H1 (cell line): ENCODE measurements at regions not wholly inside any gene's neighbourhood (a gene's known extent, or its start where the extent isn't known, plus 50 kb on each side); places are given as distances from the start of the nearest gene placed in this dataset.
A peak's percentile ranks its signal among the peaks of the same experiment; 100 is the strongest.

ENCODE experiments used
- CTCF ChIA-PET: fragments of 300-600 bp; sonication (Branson Sonifier 250); formaldehyde crosslinking; loops from one replicate; lab custom pipeline; 2021; ENCODE audit not compliant: partially characterized antibody; lab: Charles Lee
- POLR2A ChIA-PET: fragments of 300-600 bp; sonication (Branson Sonifier 250); formaldehyde crosslinking; loops from one replicate; lab custom pipeline; 2021; ENCODE audit warnings: inconsistent platforms; ENCODE audit not compliant: partially characterized antibody; lab: Charles Lee
- DNase-seq, 2 experiments: peaks; one replicate each; pipeline versions ENCODE4 v3.0.0 to v3.0.0-alpha.2; 2010 to 2022; ENCODE audit warnings: low spot score in 2 of 2, low read depth in 1 of 2, mixed read lengths in 1 of 2
- FAIRE-seq: peaks from 2 replicates; lab custom pipeline; 2011; peaks lifted over from hg19 to GRCh38; lab: Jason Lieb, UNC
- H2AFZ ChIP-seq: 2 replicates; pipeline ENCODE4 v1.8.1; 2012; ENCODE audit warnings: low read length, inconsistent platforms
- H2AK5ac ChIP-seq: 2 replicates; pipeline ENCODE4 v1.6.1; 2013; ENCODE audit warnings: low read depth, low read length
- H2BK120ac ChIP-seq: replicated peaks from 2 replicates; pipeline ENCODE3; 2013; ENCODE audit warnings: low read depth, low read length, inconsistent platforms
- H2BK12ac ChIP-seq: 2 replicates; pipeline ENCODE4 v1.6.1; 2013; ENCODE audit warnings: low read depth, low read length
- H2BK15ac ChIP-seq: 2 replicates; pipeline ENCODE4 v1.6.1; 2013; ENCODE audit warnings: low read length
- H2BK20ac ChIP-seq: 2 replicates; pipeline ENCODE4 v1.6.1; 2013; ENCODE audit warnings: low read length
- H2BK5ac ChIP-seq: 2 replicates; pipeline ENCODE4 v1.6.1; 2013; ENCODE audit warnings: low read depth, low read length
- H3K14ac ChIP-seq: 2 replicates; pipeline ENCODE4 v1.6.1; 2013; ENCODE audit warnings: inconsistent platforms; ENCODE audit not compliant: insufficient read length
- H3K18ac ChIP-seq: 2 replicates; pipeline ENCODE4 v1.6.1; 2013; ENCODE audit warnings: low read length; ENCODE audit errors: extremely low read depth
- H3K23ac ChIP-seq: 2 replicates; pipeline ENCODE4 v1.6.1; 2013; ENCODE audit warnings: inconsistent platforms; ENCODE audit not compliant: insufficient read length
- H3K23me2 ChIP-seq: 2 replicates; pipeline ENCODE4 v1.6.1; 2013; ENCODE audit warnings: low read depth, low read length
- H3K27ac ChIP-seq: 2 replicates; pipeline ENCODE4 v1.6.1; 2011; ENCODE audit warnings: low read depth, low read length, inconsistent platforms
- H3K27me3 ChIP-seq, 4 experiments: replicated peaks in 1 of 4; 1 replicate in 1 of 4; 2 replicates in 3 of 4; pipeline versions ENCODE4 v1.6.1 to v1.8.1; 2011 to 2013; ENCODE audit warnings: low read length in 3 of 4, mild to moderate bottlenecking in 3 of 4, inconsistent platforms in 2 of 4, mixed read lengths in 2 of 4, moderate library complexity in 1 of 4; ENCODE audit not compliant: control insufficient read depth in 3 of 4, insufficient read depth in 3 of 4; ENCODE audit errors: extremely low read depth in 1 of 4
- H3K36me3 ChIP-seq, 4 experiments: 2 replicates each; pipeline versions ENCODE4 v1.6.1 to v1.8.1; 2011 to 2013; ENCODE audit warnings: mild to moderate bottlenecking in 4 of 4, low read length in 3 of 4, moderate library complexity in 2 of 4, control low read depth in 1 of 4, inconsistent platforms in 1 of 4; ENCODE audit not compliant: insufficient read depth in 4 of 4, control insufficient read depth in 2 of 4
- H3K4ac ChIP-seq: replicated peaks from 2 replicates; pipeline ENCODE3; 2013; ENCODE audit warnings: low read length, low read depth, mixed read lengths, inconsistent platforms; ENCODE audit not compliant: insufficient read length
- H3K4me1 ChIP-seq, 4 experiments: replicated peaks in 1 of 4; 1 replicate in 1 of 4; 2 replicates in 3 of 4; pipeline versions ENCODE4 v1.6.1 to v1.8.1; 2011 to 2013; ENCODE audit warnings: low read length in 3 of 4, inconsistent platforms in 2 of 4, mixed read lengths in 1 of 4; ENCODE audit not compliant: insufficient read depth in 4 of 4, control insufficient read depth in 3 of 4
- H3K4me2 ChIP-seq, 2 experiments: 2 replicates each; pipeline versions ENCODE4 v1.6.1 to v1.8.1; 2011 to 2013; ENCODE audit warnings: low read depth in 2 of 2, low read length in 2 of 2, control low read depth in 1 of 2, inconsistent platforms in 1 of 2, mild to moderate bottlenecking in 1 of 2; ENCODE audit not compliant: insufficient read depth in 1 of 2
- H3K4me3 ChIP-seq, 4 experiments: fragments of 200-600, 300-600 bp in 1 of 4; sonication (generic), shearing (Covaris generic), sonication (Bioruptor Twin) in 1 of 4; 2 replicates each; pipeline versions ENCODE4 v1.5.1 to v1.8.1; 2011 to 2016; ENCODE audit warnings: low read length in 4 of 4, low read depth in 3 of 4, control low read depth in 2 of 4, inconsistent platforms in 2 of 4, mild to moderate bottlenecking in 2 of 4, mixed read lengths in 1 of 4, moderate library complexity in 1 of 4; ENCODE audit not compliant: insufficient read depth in 2 of 4; ENCODE audit errors: extremely low read depth in 1 of 4
- H3K56ac ChIP-seq: replicated peaks from 2 replicates; pipeline ENCODE3; 2013; ENCODE audit warnings: low read depth, mild to moderate bottlenecking, mixed read lengths, low read length, inconsistent platforms; ENCODE audit not compliant: insufficient read length
- H3K79me1 ChIP-seq: 2 replicates; pipeline ENCODE4 v1.6.1; 2013; ENCODE audit warnings: low read depth, low read length, control low read depth
- H3K79me2 ChIP-seq, 2 experiments: 2 replicates each; pipeline versions ENCODE4 v1.6.1 to v1.8.1; 2012 to 2013; ENCODE audit warnings: low read length in 2 of 2, mild to moderate bottlenecking in 2 of 2, inconsistent platforms in 1 of 2; ENCODE audit not compliant: insufficient read depth in 2 of 2, control insufficient read depth in 1 of 2
- H3K9ac ChIP-seq, 4 experiments: replicated peaks in 1 of 4; 1 replicate in 1 of 4; 2 replicates in 3 of 4; pipeline versions ENCODE4 v1.6.1 to v1.8.1; 2011 to 2013; ENCODE audit warnings: low read depth in 3 of 4, low read length in 3 of 4, control low read depth in 2 of 4, mild to moderate bottlenecking in 2 of 4, moderate library complexity in 2 of 4, inconsistent platforms in 1 of 4; ENCODE audit errors: extremely low read depth in 1 of 4
- H3K9me3 ChIP-seq, 2 experiments: 2 replicates each; pipeline versions ENCODE4 v1.6.1 to v1.8.1; 2012 to 2013; ENCODE audit warnings: mild to moderate bottlenecking in 2 of 2, moderate library complexity in 2 of 2, control low read depth in 1 of 2, inconsistent platforms in 1 of 2, low read depth in 1 of 2, low read length in 1 of 2, mixed read lengths in 1 of 2; ENCODE audit not compliant: insufficient read depth in 2 of 2
- H4K20me1 ChIP-seq, 2 experiments: replicated peaks in 1 of 2; 2 replicates each; pipeline versions ENCODE3 to v1.8.1; 2011 to 2013; ENCODE audit warnings: inconsistent platforms in 2 of 2, low read length in 2 of 2, mild to moderate bottlenecking in 1 of 2; ENCODE audit not compliant: insufficient read depth in 2 of 2, control insufficient read depth in 1 of 2
- H4K5ac ChIP-seq: 2 replicates; pipeline ENCODE4 v1.6.1; 2013; ENCODE audit warnings: low read length, low read depth, mixed read lengths, inconsistent platforms; ENCODE audit not compliant: insufficient read length
- H4K8ac ChIP-seq: 2 replicates; pipeline ENCODE4 v1.8.0; 2013; ENCODE audit warnings: mild to moderate bottlenecking, moderate library complexity, low read length, inconsistent platforms; ENCODE audit not compliant: insufficient read depth; ENCODE audit errors: extremely low read depth
- H4K91ac ChIP-seq: replicated peaks from 2 replicates; pipeline ENCODE3; 2013; ENCODE audit warnings: low read length, mixed read lengths, inconsistent platforms; ENCODE audit not compliant: insufficient read length
- CTBP2 ChIP-seq: IDR thresholded peaks from 2 replicates; pipeline ENCODE4 v1.7.0; 2011; ENCODE audit warnings: borderline replicate concordance, mild to moderate bottlenecking, moderate library complexity, mixed read lengths, low read length; ENCODE audit not compliant: insufficient read depth, insufficient read length
- CTCF ChIP-seq, 3 experiments: IDR thresholded peaks; 1 replicate in 2 of 3; 2 replicates in 1 of 3; pipeline versions ENCODE4 v1.5.1 to v1.6.1; 2011; ENCODE audit warnings: low read length in 3 of 3, mild to moderate bottlenecking in 3 of 3, inconsistent platforms in 2 of 3, low read depth in 1 of 3, moderate library complexity in 1 of 3; ENCODE audit not compliant: insufficient read depth in 1 of 3; ENCODE audit errors: control extremely low read depth in 1 of 3
- RAD21 ChIP-seq, 2 experiments: IDR thresholded peaks in 1 of 2; conservative IDR thresholded peaks in 1 of 2; 2 replicates each; pipeline ENCODE4 v1.6.1; 2011; ENCODE audit warnings: low read depth in 2 of 2, low read length in 2 of 2, improper control_type of control experiment in 1 of 2, inconsistent platforms in 1 of 2, mild to moderate bottlenecking in 1 of 2, moderate library complexity in 1 of 2
- WGBS, 2 experiments: shearing (Covaris generic) in 1 of 2; methylation state at CpG; one replicate each; pipeline versions ENCODE4 v1.1.6 to v1.1.7; 2013 to 2015; ENCODE audit warnings: low lambda C conversion rate in 2 of 2, mixed read lengths in 2 of 2, inconsistent platforms in 1 of 2, low coverage in 1 of 2, missing lambda C conversion rate in 1 of 2; ENCODE audit not compliant: insufficient replicate concordance in 2 of 2, insufficient coverage in 1 of 2, insufficient read length in 1 of 2; ENCODE audit errors: extremely low coverage in 1 of 2, missing lambda C conversion rate in 1 of 2; 5-methylcytosine and 5-hydroxymethylcytosine counted together

DNA sequence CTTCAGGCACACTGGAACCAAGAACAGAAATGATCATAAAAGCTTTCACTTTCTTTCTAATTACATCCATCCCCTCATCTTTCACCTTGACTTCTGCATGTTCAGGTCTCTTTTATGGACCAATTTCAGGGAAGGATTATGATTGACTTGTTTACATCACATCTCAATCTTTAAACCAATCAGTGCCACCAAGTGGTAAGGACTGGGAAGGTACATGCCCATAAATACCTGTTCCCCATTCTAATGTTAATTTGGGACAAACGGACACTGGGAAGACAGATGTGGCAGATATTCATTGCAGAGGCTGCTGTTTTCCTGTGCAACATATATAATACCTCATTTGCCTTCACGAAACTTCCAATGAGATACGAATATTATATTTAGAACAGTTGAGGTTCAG, 978.1 kb downstream of the GALC start:
- Histone ChIP-seq H2BK15ac (no peak overlapping the region), H3K23me2 (no peaks in the 10 kb centered on the region), H2BK5ac (no peak overlapping the region), H3K23ac (no peak overlapping the region), H3K14ac (no peak overlapping the region), H3K27ac (no peak overlapping the region), H3K9me3 (no peaks in the 10 kb centered on the region), H2BK120ac (no peak overlapping the region), H4K8ac (no peak overlapping the region), H3K4me3 (no peak overlapping the region), H2BK12ac (no peak overlapping the region), H4K91ac (no peak overlapping the region), H2AFZ (no peak overlapping the region), H3K36me3 (no peaks in the 10 kb centered on the region), H3K79me2 (no peaks in the 10 kb centered on the region), H3K4me2 (no peak overlapping the region), H2BK20ac (no peak overlapping the region), H3K9ac (no peak overlapping the region), H4K5ac (no peak overlapping the region), H2AK5ac (no peak overlapping the region), H3K27me3 (0 out of 7 replicates have a peak, but pooled peaks cover 0 to 2% (median 0%) of the 10 kb centered on the region in 4 experiments), H3K4ac (no peak overlapping the region), H3K56ac (no peak overlapping the region), H4K20me1 (no peaks in the 10 kb centered on the region), H3K18ac (no peak overlapping the region), H3K79me1 (no peaks in the 10 kb centered on the region), H3K4me1 (no peaks in the 10 kb centered on the region)
- WGBS, 2 experiments = 70% methylated on average over 3 of the region's 3 CpGs; no CpG with 5 or more reads in 1 of the 2 experiments
- TF ChIP-seq CTBP2 (no peak), RAD21 (IDR thresholded peaks at IDR 0.05 in 1 of 2, conservative IDR thresholded peaks at IDR 0.05 in 1 of 2; ENCODE audit: low read depth in 2 of 2, low read length in 2 of 2) (peak; percentile 23 to 29), CTCF (IDR thresholded peaks at IDR 0.05; ENCODE audit: control extremely low read depth in 1 of 3, insufficient read depth in 1 of 3, low read depth in 1 of 3, low read length in 3 of 3) (peak in 1 of 3 experiments; percentile 54; a peak in 1 of 4 replicates)
- FAIRE-seq = peak; percentile 28
- ChIA-PET POLR2A (no interaction called here), CTCF (interaction anchor here (0.7 to 1.2 kb wide), 4 partner anchors 12 to 563 kb away, joined by 3 to 4 read pairs (median 3); no protein-coding TSS in a partner anchor)
- DNase-seq = no peak
